Neural cell (in vitro differentiated cells): ENCODE measurements at regions not wholly inside any gene's neighbourhood (a gene's known extent, or its start where the extent isn't known, plus 50 kb on each side); places are given as distances from the start of the nearest gene placed in this dataset.

Source experiments
- H2AFZ ChIP-seq: fragments of 200-600, 300-800 bp; sonication (generic), shearing (Covaris generic); 2 replicates; pipeline ENCODE4 v1.6.0; 2014; ENCODE audit warnings: low read depth, mild to moderate bottlenecking, antibody characterized with exemption, low read length, moderate library complexity
- H3F3A ChIP-seq: fragments of 200-600 bp; shearing (Covaris generic); 2 replicates; pipeline ENCODE4 v1.6.1; 2016; ENCODE audit warnings: mild to moderate bottlenecking, moderate library complexity, mixed read lengths, antibody characterized with exemption, low read length; ENCODE audit not compliant: insufficient read depth, poor library complexity, severe bottlenecking
- H3K27ac ChIP-seq: fragments of 200-600, 300-800 bp; sonication (generic), shearing (Covaris generic); 2 replicates; pipeline ENCODE4 v1.5.1; 2014; ENCODE audit warnings: mild to moderate bottlenecking, low read length, moderate library complexity
- H3K27me3 ChIP-seq: fragments of 300-800, 200-600 bp; sonication (generic), shearing (Covaris generic); 2 replicates; pipeline ENCODE4 v1.6.0; 2014; ENCODE audit warnings: mild to moderate bottlenecking, low read depth, low read length, moderate library complexity; ENCODE audit not compliant: insufficient read depth
- H3K36me3 ChIP-seq: fragments of 300-800, 200-600 bp; sonication (generic), shearing (Covaris generic); 2 replicates; pipeline ENCODE4 v1.5.1; 2014; ENCODE audit warnings: mild to moderate bottlenecking, antibody characterized with exemption, low read length, moderate library complexity; ENCODE audit not compliant: insufficient read depth
- H3K4me2 ChIP-seq: fragments of 300-800, 200-600 bp; sonication (generic), shearing (Covaris generic); 2 replicates; pipeline ENCODE4 v1.6.0; 2014; ENCODE audit warnings: mild to moderate bottlenecking, low read length
- H3K4me3 ChIP-seq: fragments of 300-800, 200-600 bp; sonication (generic), shearing (Covaris generic); 2 replicates; pipeline ENCODE4 v1.5.1; 2014; ENCODE audit warnings: mild to moderate bottlenecking, low read length, moderate library complexity
- H3K79me2 ChIP-seq: fragments of 200-600 bp; shearing (Covaris generic); replicated peaks from 2 replicates; pipeline ENCODE4 v1.6.0; 2014; ENCODE audit warnings: mild to moderate bottlenecking, low read length, moderate library complexity; ENCODE audit not compliant: insufficient read depth
- H3K9ac ChIP-seq: fragments of 300-800, 200-600 bp; sonication (generic), shearing (Covaris generic); 2 replicates; pipeline ENCODE4 v1.6.1; 2016; ENCODE audit warnings: mild to moderate bottlenecking, low read length, mixed read lengths
- H3K9me2 ChIP-seq: fragments of 200-600 bp; shearing (Covaris generic); 2 replicates; pipeline ENCODE4 v1.6.1; 2016; ENCODE audit warnings: mild to moderate bottlenecking, low read length, mixed read lengths; ENCODE audit not compliant: insufficient read depth
- H3K9me3 ChIP-seq: fragments of 200-600, 300-800 bp; sonication (generic), shearing (Covaris generic); 2 replicates; pipeline ENCODE4 v1.6.1; 2016; ENCODE audit warnings: mild to moderate bottlenecking, mixed run types, low read length, moderate library complexity, mixed read lengths
- H4K20me1 ChIP-seq: fragments of 200-600 bp; shearing (Covaris generic); 2 replicates; pipeline ENCODE4 v1.6.1; 2016; ENCODE audit warnings: mild to moderate bottlenecking, mixed run types; ENCODE audit not compliant: insufficient read depth
- CTCF ChIP-seq: fragments of 450-650 bp; IDR thresholded peaks from 2 replicates; pipeline ENCODE4 v1.5.1; 2014; ENCODE audit warnings: antibody characterized with exemption, mild to moderate bottlenecking, moderate library complexity; ENCODE audit not compliant: poor library complexity, severe bottlenecking
- EP300 ChIP-seq: fragments of 450-650 bp; conservative IDR thresholded peaks from 2 replicates; pipeline ENCODE4 v1.6.1; 2014; ENCODE audit warnings: antibody characterized with exemption, mild to moderate bottlenecking, moderate library complexity; ENCODE audit not compliant: poor library complexity, severe bottlenecking
- EZH2 ChIP-seq: fragments of 200-600, 300-800 bp; shearing (Covaris generic), sonication (generic); IDR thresholded peaks from 2 replicates; pipeline ENCODE4 v1.6.1; 2014; ENCODE audit warnings: antibody characterized with exemption, low read length, borderline replicate concordance, mild to moderate bottlenecking; ENCODE audit not compliant: insufficient read depth, poor library complexity, severe bottlenecking
- MXI1 ChIP-seq: fragments of 450-650 bp; conservative IDR thresholded peaks from 2 replicates; pipeline ENCODE4 v1.6.1; 2014; ENCODE audit warnings: antibody characterized with exemption, mild to moderate bottlenecking; ENCODE audit not compliant: poor library complexity, severe bottlenecking
- POLR2AphosphoS5 ChIP-seq: IDR thresholded peaks from 2 replicates; pipeline ENCODE4 v1.6.1; 2012
- RAD21 ChIP-seq: fragments of 450-650 bp; conservative IDR thresholded peaks from 2 replicates; pipeline ENCODE4 v1.6.1; 2014; ENCODE audit warnings: antibody characterized with exemption, mild to moderate bottlenecking, moderate library complexity
- REST ChIP-seq: IDR thresholded peaks from 2 replicates; pipeline ENCODE4 v1.6.1; 2012; ENCODE audit warnings: borderline replicate concordance
- SMC3 ChIP-seq: fragments of 450-650 bp; conservative IDR thresholded peaks from 2 replicates; pipeline ENCODE4 v1.6.1; 2014; ENCODE audit warnings: antibody characterized with exemption, mild to moderate bottlenecking, moderate library complexity; ENCODE audit not compliant: poor library complexity
- TAF1 ChIP-seq: IDR thresholded peaks from 2 replicates; pipeline ENCODE4 v1.6.1; 2012; ENCODE audit warnings: low read depth

GRCh38 chr11:33642461-33643166, 58.0 kb downstream of the C11orf91 start:
- Histone ChIP-seq H3K27ac (no peak overlapping the region), H3K36me3 (peaks cover 4% of the 10 kb centered on the region), H3K9me3 (no peaks in the 10 kb centered on the region), H3K4me3 (no peak overlapping the region), H3K9me2 (no peaks in the 10 kb centered on the region), H3K4me2 (no peak overlapping the region), H3K27me3 (no peaks in the 10 kb centered on the region), H3K79me2 (no peaks in the 10 kb centered on the region), H4K20me1 (no peaks in the 10 kb centered on the region), H3K9ac (no peak overlapping the region), H2AFZ (no peak overlapping the region), H3F3A (no peaks in the 10 kb centered on the region)
- no peak for TF ChIP-seq REST
- no peak for TF ChIP-seq EZH2
- TF ChIP-seq CTCF: no peak
- no peak for TF ChIP-seq POLR2AphosphoS5
- no peak for TF ChIP-seq EP300
- no peak for TF ChIP-seq RAD21
- no peak for TF ChIP-seq MXI1
- TF ChIP-seq TAF1: no peak
- no peak for TF ChIP-seq SMC3

- no peaks in the 10 kb centered on the region for H3K9me3 ChIP-seq
- H3K9ac ChIP-seq: no peak overlapping the region
- H3K4me3 ChIP-seq: no peak overlapping the region
- no peaks in the 10 kb centered on the region for H3K79me2 ChIP-seq
- no peak for TF ChIP-seq TAF1
- TF ChIP-seq SMC3: no peak
- TF ChIP-seq RAD21: no peak
- TF ChIP-seq EZH2: no peak
- TF ChIP-seq MXI1: no peak
- H4K20me1 ChIP-seq: no peaks in the 10 kb centered on the region
- H3K4me2 ChIP-seq: no peak overlapping the region
- H3K36me3 ChIP-seq: no peaks in the 10 kb centered on the region
- H3F3A ChIP-seq: no peaks in the 10 kb centered on the region
- no peak overlapping the region for H3K27ac ChIP-seq
- no peak overlapping the region for H2AFZ ChIP-seq
- H3K27me3 ChIP-seq: no peaks in the 10 kb centered on the region
- H3K9me2 ChIP-seq: no peaks in the 10 kb centered on the region
Observed at GRCh38 chr11:33640730-33641371, 59.8 kb downstream of the C11orf91 start.
